GM18951 (cell line): ENCODE measurements at regions not wholly inside any gene's neighbourhood (a gene's known extent, or its start where the extent isn't known, plus 50 kb on each side); places are given as distances from the start of the nearest gene placed in this dataset.

Source experiments
- POLR2A ChIP-seq: IDR thresholded peaks from 4 replicates; pipeline ENCODE4 v1.6.1; 2011; ENCODE audit warnings: mild to moderate bottlenecking; ENCODE audit not compliant: insufficient read length, insufficient read depth; ENCODE audit errors: extremely low read depth
- in situ Hi-C: fragments of 300-500 bp; cut with MboI; formaldehyde crosslinking; loops from one replicate; pipeline ENCODE4 v1.12.0; 2022; ENCODE audit warnings: low sequenced_read_pairs, mixed read lengths, inconsistent platforms; ENCODE audit not compliant: unreplicated experiment

DNA sequence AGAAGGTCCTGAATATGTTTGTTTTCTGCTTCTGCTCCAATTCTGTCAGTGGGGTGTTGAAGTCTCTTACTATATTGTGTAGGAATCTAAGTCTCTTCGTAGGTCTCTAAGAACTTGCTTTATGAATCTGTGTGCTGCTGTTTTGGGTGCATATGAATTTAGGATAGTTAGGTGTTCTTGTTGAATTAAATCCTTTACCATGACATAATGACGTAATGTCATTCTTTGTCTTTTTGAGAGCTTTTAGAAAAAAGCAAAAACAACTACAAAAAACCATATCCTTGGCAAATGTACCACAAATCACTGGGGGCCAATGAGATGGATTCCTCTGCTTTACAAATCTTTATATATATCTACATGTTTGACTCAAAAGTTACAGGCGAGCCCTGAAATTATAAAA lies 576.1 kb downstream of the CDH18 start:
- in situ Hi-C loops = no loop called here
- TF ChIP-seq POLR2A = no peak
